SU-DHL-6 (cell line): ENCODE measurements at regions not wholly inside any gene's neighbourhood (a gene's known extent, or its start where the extent isn't known, plus 50 kb on each side); places are given as distances from the start of the nearest gene placed in this dataset.

ENCODE experiments used
- CTCF ChIP-seq: fragments of 200-600 bp; sonication (generic); IDR thresholded peaks from one replicate; pipeline ENCODE4 v1.5.1; 2017; ENCODE audit warnings: antibody characterized with exemption, mild to moderate bottlenecking, low read length, moderate library complexity; ENCODE audit not compliant: insufficient read depth, poor library complexity, severe bottlenecking
- EZH2phosphoT487 ChIP-seq: fragments of 200-600 bp; sonication (generic), shearing (Covaris generic); conservative IDR thresholded peaks from 2 replicates; pipeline ENCODE4 v1.6.1; 2018; ENCODE audit warnings: mild to moderate bottlenecking, antibody characterized with exemption, low read length, moderate library complexity, mixed read lengths

DNA sequence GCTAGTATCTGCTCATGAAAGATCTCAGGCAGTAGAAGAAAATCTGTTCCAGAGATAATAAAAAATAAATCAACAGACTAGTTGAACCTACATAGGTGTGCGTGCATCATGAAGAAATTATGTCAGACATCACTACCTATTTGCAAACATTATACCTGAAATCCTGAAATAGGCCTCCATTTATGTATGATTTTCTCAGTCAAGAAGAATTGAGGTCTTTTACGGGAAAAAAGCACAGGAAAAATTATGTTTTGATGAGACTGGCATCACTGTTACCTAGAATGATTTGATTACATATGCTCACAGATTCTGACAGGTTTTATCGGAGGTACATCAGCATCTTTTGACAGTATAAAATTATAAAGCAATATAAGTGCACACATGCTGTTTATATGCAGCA is 1570.5 kb upstream of the NUDT12 start:
- no peak for TF ChIP-seq CTCF
- no peak for TF ChIP-seq EZH2phosphoT487
